GM19351 (cell line): ENCODE measurements at regions not wholly inside any gene's neighbourhood (a gene's known extent, or its start where the extent isn't known, plus 50 kb on each side); places are given as distances from the start of the nearest gene placed in this dataset.
"Not testable (repeated sequence)": the region's sequence is repeated elsewhere in the genome, so short reads cannot be mapped to it uniquely, and the experiment has no call there.

Source experiments
- ATAC-seq: cut with Tn5 transposase; IDR thresholded peaks from one replicate; pipeline ENCODE4 v1.9.1; 2021; ENCODE audit warnings: mild to moderate bottlenecking, moderate library complexity; ENCODE audit not compliant: unreplicated experiment

DNA sequence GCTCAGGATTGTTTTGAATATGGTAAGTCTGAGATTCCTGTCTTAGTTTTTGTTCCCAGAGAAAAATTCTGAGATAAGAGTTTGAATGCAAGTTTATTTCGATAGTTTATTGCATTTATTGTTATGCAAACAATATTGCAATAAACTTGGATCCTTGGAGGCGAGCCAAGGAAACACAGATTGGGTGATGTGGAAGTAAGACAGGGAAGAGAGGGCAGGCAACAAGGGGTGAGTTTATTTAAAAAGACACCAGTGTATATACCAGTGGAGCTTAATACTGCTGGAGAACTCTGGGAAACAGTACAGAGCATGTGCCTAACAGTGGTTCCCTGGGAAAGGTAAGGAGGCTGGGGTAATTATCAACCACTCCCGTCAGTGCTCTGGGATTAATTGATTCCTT is 87.5 kb upstream of the NEDD4L start:
- ATAC-seq = no peak

DNA sequence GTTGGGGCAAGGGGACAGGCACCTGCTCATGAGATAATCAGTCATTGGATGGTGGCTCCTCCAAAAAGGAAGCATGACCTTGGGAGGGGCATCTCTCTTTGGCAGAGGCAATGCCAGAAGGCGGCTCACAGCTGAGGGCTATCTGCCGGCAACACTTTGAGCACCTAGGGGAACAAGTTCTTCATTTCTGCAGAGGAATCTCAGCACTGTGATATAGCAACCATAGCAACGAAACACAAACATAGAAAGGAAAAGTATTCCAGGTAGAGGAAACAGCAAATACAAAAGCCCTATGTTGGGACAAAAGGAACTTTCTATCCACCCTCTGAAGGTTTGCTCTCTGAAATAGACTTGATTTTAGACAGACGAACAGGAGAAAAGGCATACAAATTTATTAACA is 89.1 kb upstream of the NEDD4L start:
- no peak for ATAC-seq

DNA sequence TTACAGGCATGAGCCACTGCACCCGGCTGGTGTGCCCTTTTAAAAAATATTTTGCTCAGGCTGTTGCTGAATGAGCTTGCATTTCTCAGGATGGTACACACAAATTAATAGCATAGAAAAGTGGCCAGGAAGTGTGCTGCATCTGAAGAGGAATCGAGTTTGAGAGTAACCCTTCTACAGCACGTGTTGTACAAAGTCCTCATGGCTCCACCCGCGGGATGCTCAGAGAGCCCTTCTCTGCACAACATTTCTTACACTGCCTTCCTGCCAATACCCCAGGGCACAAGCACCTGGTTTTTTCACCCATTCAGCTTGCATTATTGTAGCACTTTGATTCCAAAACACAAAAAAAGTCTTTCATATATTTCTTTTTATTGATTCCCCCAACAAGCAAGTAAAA is 90.1 kb upstream of the NEDD4L start:
- no peak for ATAC-seq

DNA sequence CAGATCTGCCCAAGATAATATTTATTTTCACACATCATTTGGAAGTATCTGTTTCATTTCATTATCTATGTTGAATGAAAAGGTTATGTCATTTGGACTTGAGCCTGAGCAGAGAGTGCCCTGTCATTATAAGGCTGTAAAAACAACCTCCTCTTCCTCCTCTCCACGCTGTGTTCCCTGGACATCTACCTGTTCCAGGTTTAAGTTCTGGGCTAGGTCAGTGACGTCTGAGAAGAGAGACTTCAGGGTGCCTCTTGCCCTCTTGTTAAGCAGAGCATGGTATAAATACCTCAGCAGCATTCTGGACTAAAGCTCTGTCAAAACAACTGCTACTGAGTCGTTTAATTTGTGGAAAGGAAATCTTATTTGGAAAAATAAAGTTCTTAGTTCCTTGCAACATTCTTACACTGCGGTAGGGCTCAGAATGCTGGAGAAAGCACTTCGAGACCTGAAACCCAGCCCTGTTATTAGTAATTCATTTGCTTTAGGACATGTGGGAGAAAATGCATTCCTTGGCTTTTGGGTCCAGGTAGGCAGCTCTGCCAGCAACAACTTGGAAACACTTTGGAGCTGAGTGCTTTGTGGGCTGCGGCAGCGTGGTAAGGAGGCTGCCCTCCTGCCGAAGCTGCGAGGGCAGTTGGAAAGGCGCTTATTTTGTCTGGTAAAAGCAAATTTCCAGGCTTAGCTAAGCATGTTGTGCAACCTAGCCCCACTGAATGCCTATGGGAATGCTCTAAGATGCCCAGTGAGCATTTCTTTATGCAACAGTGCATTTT is 91.8 kb upstream of the NEDD4L start:
- ATAC-seq = no peak

DNA sequence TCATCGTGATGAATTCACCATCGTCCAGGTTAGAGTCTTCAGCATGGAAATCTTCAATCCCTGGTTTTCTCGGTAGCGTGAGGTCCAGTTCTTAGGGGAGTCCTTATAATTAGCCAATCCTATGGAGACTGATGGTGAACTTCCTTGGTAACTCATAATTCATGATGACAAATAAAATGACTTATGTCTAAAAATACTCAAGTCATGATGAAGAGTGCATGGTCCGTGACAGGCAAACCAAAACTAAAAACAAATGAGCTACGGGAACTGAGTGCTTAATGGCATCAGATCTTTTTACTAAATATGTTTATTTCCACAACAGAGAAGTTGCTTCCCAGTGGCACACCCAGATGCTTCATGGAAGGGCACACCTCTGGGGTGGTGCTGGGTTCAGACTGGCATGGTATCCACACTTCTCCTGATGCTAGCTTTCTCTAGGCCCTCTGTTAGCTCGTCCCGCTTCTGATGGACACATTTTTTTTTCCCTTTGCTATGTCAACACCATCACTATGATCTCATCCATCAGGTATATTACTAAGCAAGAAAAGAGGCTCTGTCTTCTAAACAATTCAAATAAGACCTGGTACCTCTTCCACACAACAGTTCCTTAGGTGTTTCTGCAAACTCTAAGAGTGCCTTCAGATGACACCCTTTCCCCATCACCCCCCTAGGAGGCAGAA is 92.8 kb upstream of the NEDD4L start:
- peak; percentile 76 for ATAC-seq

DNA sequence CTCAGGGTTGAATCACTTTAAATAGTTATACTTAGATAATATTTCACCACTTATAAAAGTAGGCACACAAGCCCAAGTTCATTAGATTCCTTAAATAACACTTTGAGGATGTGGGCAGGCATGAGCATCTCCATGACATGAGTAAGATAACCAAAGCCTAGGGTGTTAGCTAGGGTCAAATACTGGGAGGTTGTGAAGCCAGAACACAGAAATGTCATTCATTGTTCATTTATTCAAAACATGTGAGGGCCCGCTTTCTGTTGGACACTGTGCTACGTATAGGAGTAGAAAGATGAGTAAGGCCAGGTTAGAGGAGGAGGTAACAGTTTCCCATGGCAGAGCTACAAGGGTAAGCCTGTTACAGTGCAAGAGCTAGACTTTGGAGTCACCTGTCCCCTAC is 93.5 kb upstream of the NEDD4L start:
- ATAC-seq = peak; percentile 16

DNA sequence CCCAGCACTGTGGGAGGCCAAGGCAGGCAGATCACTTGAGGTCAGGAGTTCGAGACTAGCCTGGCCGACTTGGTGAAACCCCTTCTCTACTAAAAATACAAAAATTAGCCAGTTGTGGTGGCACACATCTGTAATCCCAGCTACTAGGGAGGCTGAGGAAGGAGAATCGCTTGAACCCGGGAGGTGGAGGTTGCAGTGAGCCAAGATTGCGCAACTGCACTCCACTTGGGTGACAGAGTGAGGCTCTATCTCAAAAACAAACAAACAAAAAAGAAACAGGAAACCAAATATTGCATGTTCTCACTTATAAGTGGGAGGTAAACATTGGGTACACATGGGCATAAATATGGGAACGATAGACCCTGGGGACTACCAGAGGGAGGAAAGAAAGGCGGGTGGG is 94.7 kb upstream of the NEDD4L start:
- not testable (repeated sequence) for ATAC-seq

DNA sequence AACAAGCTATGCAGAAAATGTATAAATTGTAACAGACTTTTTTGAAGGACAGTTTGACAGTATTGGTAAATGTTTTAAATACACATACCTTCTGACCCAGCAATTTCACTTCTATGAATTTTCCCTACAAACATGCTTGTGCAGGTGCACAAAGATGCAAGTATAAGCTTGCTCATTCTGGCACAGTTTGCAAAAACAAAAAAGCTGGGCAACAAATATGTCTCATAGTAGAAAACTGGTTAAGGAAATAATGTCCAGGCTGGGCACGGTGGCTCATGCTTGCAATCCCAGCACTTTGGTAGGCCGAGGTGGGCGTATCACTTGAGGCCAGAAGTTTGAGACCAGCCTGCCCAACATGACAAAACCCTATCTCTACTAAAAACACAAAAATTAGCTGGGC is 96.9 kb upstream of the NEDD4L start:
- ATAC-seq = no peak

DNA sequence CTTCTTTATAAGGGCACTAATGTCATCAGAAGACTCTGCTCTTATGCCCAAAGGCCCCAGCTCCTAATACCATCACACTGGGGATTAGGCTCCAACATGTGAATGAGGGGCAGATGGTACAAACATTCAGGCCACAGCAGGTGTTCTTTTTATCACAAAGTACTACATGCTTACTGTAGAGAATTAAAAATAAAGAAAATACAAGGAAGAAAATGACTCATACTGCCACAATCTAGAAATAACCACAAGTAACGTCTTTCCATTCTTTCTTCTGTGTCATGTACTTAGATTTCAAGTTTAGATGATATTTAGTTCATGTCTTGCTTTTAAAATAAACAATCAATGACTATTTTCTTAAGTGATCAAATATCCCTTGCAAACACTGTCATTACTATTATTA is 100.3 kb upstream of the NEDD4L start:
- ATAC-seq = no peak

DNA sequence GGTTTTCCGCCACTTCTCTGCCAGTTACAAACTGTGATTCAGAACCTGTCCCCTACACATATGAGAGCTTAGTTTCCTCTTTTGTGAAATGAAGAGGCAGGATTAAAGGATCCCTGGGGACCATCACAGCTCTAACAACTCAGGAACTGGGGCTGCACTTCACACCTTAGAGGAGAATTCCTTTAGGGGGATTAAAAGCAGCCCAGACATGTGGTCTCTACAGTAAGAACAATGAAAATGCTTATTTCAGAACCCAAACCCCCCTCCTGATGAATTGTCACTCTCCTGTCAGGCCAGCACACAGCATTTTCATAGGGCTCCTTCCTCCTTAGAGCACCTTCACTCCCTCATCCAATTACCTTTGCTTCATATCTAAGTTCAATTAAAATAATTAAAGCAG is 101.5 kb upstream of the NEDD4L start:
- ATAC-seq = no peak

DNA sequence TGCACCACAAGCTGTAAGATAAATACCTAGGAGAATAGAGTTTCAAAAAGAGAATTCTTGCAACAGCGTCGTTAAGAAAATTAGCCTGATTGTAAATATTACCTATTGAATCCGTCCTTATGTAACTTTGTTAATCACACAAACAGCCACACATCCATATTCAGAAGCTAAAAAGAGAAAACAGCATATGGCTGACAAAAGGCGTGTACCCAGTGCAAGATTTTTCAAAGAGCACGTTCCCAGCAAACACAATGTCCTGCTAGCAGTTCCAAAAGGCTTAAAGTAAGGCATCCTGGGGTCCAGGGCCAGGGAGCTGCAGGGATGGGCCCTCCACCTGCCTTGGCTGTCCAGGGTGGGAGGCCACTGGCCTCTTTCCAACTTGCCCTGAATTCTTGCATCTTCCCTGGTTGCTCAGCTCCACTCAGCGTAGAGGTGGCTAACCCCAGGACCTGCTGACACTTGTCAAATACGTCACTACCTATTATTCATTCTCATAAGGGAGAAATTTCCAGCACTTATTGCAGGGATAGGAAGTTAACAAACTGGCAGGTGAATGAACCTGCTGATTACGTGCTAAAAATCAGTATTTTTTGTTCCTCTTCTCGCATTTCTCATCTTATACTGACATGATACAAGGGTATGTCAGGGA is 102.1 kb upstream of the NEDD4L start:
- ATAC-seq = no peak

DNA sequence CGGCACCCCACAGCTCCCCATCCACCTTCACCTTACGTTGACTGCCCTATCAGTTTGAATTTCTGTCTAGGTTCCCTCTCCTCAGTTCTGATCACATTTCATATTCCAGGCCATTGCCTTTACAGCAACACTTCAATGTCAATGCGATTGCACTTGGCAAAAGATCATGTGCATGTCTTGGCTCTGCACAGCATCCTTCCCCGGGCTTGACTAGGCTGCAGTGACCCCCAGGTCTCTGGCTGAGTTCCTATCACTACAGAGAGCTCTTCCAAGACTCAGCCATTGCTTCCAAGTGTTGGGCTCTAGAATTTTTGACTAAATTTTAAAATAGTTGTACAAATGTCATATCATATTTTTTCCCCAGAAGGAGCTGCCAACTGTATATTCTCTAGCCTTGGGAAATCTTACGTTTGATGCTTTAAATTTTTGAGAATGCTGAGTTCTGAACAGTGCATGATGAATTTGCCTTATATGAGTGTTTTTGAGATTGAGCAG is 103.8 kb upstream of the NEDD4L start:
- ATAC-seq = no peak

DNA sequence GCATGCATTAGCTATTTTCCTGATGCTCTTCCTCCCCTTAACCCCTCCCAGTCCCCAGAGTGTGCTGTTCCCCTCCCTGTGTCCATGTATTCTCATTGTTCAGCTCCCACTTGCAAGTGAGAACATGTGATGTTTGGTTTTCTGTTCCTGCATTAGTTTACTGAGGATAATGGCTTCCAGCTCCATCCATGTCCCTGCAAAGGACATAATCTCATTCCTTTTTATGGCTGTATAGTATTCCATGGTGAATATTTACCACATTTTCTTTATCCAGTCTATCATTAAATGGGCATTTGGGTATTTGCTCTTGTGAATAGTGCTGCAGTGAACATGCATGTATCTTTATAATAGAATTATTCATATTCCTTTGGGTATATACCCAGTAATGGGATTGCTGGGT is 109.7 kb upstream of the NEDD4L start:
- ATAC-seq = not testable (repeated sequence)

DNA sequence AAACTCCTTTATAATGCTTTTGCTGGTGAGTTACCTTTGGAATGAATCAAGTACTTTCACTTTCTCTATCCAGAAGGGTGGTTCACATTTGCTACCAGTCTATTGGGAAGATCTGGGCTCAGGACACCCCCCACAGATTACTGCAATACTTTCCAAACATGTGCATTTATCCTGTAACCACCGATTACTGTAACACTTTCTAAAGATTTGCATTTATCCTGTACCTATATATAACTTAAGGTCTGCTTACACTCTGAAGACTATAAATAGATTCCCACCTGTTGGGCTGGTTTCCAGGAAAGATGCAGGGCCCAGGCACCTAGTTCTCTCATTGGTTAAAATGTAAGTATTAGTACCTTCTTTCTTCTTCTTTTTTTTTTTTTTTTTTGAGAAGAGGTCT is 113.0 kb upstream of the NEDD4L start:
- peak; percentile 56 for ATAC-seq

DNA sequence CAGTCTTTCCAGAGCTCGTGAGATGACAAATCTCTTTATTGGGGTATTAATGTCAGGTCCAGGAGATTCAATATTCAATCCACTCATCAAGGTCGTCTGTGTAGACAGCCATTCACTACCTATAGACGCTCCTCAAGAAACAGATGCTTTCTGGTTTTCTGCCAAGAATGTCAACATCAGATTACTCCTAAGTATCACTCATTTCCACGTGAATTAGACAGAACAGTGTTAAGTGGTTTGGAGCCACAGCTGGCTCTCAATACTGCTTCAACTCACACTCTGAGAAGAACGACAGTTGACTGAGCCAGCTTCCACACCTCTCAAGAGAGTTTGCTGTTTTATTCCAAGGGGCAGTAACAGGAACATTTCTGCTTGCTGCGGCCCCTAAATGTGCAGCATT is 113.5 kb upstream of the NEDD4L start:
- no peak for ATAC-seq

DNA sequence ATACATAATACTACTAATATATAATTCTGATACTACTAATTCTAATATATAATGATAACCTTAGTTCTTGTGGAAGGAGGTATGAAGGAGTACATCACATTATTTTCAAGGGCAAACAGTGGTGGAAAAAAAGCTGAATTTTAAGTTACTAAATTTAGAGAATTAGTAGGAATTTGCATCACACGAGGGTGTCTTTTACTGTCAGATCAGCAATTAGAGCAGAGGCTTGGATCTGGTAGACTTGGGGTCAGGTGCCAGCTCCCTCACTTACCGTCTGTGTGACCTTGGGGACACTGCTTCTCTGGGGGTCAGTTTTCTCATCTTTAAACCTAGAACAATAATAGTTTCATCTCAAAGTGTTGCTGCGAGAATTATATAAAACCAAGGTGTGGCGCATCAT is 114.1 kb upstream of the NEDD4L start:
- ATAC-seq = no peak

DNA sequence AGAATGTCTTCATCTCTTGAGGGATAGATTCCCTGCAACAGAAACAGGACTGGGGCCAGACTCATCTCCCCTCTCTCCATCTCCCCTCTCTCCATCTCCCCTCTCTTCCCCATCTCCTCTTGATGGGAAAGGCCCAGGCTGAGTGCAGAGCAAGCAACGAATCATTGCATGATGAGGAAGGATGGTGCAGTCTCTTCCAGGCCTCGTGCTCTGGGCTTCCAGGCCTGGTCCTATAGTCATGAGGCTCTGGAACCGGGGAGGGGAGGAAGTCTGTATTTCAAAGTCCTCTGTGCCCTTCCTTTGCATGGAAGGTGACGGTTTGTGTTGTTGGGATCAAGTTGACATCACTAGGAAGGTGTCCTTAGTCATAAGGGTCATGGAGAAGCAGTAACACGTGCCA is 115.6 kb upstream of the NEDD4L start:
- no peak for ATAC-seq

DNA sequence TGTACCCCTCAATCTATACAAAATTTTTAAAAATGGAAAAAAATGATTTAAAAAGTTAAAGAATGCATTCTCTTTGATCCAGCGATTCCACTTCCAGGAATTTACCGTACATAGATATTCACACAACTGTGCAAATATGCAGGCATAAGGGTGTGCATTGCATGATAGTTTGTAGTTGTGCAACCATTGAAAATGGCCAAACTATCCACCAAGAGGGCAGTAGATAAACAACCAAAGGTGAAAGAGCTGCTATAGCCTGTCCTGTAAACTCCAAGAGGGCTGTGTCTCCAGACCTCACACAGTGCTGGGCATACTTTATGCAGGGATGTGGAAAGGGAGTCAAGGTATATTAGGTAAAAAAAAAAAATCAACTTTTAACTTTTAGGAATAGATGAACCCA is 116.5 kb upstream of the NEDD4L start:
- ATAC-seq = no peak

DNA sequence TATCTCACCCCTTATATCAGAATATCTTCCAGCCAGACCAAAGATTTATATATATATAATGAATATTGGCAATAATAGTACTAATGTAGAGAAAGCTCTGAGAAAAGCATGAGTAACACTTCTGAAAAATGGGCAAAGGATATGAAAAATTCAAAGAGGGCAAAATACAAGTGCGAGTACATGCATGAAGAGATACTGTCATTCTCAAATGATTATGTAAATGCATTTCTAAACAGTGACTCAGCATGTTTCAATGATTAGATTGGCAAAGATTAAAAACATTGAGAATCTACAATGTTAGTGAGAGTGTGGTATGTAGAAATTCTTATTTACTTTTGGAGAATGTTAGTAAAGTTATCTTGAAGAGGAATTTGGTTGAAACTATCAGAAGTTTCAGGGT is 118.3 kb upstream of the NEDD4L start:
- no peak for ATAC-seq

DNA sequence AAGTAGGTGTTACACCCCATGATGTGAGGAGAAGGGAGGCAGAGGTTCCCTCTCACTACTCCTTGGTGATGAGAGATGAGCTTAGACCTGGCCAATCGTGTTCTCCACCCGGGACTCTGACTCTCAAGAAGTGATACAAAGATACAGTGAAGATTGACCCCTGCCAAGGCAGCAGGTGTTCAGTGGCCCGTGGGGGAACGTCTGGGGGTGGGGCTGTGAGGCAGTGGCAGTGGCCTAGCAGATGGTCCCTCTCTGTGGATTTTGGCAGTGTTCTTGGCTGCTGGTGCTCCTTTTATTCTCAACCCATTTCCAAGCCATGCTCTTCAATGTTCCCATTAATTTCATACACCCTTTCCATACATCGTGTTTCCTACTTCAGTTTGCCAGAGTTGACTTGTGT is 120.4 kb upstream of the NEDD4L start:
- no peak for ATAC-seq

DNA sequence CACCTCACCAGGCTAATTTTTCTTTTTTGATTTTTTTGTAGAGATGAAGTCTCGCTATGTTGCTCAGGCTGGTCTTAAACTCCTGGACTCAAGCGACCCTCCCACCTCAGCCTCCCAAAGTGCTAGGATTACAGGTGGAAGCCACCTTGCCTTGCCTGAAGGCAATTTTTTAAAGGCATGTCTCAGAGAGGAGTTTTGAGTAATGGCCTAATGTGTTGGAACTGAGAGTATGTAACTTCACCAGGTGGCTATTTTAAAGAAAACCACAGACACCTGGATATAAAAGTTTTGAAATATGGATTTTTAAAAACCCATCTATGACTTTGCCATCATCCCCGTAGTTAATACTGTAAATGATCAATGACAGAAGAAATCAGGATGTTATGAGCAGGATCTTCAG is 119.8 kb upstream of the ATP8B1 start:
- ATAC-seq = no peak

DNA sequence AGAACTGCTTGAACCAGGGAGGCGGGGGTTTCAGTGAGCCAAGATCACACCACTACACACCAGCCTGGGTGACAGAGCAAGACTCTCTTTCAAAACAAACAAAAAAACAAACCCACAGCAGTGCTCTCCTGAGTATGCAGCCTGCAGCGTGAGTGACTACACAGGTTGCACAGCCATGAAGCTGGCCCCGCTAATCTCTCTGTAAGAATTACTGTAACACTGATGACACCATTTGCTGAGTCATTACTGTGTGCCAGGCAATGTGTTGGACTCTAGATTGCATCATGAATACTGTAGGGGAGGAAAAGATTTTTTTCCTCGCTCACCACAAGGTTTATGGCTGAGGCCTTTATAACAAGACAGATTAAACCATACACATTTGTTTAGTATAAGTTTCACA is 118.6 kb upstream of the ATP8B1 start:
- ATAC-seq = no peak
